ENCODE measurements at regions not wholly inside any gene's neighbourhood (a gene's known extent, or its start where the extent isn't known, plus 50 kb on each side); places are given as distances from the start of the nearest gene placed in this dataset.

DNA sequence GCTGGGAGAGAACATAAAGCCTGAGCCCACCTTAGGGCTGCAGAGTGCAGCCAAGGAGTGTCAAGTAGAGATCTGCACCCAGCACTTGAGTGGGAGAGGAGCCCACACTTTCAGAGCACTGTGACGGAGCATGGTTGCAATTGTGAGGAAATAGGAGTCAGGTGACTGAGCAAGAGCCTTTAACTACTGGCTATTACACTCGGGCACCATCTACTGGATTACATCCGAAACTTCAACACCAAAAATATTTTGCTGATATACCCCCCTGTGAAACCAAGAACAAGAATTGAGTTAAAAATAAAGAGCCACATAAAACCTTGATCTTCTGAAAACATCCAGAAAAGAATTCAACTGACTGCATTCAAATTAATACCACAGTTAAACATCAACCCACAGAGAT is 657.9 kb downstream of the NXPH1 start:
- no peaks in the 10 kb centered on the region for H3K36me3 ChIP-seq (ENCODE audit: insufficient read depth, low read length)
- TF ChIP-seq EZH2 (IDR thresholded peaks at IDR 0.05; ENCODE audit: borderline replicate concordance, insufficient read depth, low read length, poor library complexity, severe bottlenecking) (no peak), MXI1 (conservative IDR thresholded peaks at IDR 0.05; ENCODE audit: poor library complexity, severe bottlenecking) (no peak), RAD21 (conservative IDR thresholded peaks at IDR 0.05) (no peak), TAF1 (IDR thresholded peaks at IDR 0.05; ENCODE audit: low read depth) (no peak), EP300 (conservative IDR thresholded peaks at IDR 0.05; ENCODE audit: poor library complexity, severe bottlenecking) (no peak)
- TF ChIP-seq, protein P1, sequence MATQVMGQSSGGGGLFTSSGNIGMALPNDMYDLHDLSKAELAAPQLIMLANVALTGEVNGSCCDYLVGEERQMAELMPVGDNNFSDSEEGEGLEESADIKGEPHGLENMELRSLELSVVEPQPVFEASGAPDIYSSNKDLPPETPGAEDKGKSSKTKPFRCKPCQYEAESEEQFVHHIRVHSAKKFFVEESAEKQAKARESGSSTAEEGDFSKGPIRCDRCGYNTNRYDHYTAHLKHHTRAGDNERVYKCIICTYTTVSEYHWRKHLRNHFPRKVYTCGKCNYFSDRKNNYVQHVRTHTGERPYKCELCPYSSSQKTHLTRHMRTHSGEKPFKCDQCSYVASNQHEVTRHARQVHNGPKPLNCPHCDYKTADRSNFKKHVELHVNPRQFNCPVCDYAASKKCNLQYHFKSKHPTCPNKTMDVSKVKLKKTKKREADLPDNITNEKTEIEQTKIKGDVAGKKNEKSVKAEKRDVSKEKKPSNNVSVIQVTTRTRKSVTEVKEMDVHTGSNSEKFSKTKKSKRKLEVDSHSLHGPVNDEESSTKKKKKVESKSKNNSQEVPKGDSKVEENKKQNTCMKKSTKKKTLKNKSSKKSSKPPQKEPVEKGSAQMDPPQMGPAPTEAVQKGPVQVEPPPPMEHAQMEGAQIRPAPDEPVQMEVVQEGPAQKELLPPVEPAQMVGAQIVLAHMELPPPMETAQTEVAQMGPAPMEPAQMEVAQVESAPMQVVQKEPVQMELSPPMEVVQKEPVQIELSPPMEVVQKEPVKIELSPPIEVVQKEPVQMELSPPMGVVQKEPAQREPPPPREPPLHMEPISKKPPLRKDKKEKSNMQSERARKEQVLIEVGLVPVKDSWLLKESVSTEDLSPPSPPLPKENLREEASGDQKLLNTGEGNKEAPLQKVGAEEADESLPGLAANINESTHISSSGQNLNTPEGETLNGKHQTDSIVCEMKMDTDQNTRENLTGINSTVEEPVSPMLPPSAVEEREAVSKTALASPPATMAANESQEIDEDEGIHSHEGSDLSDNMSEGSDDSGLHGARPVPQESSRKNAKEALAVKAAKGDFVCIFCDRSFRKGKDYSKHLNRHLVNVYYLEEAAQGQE (IDR thresholded peaks at IDR 0.05; ENCODE audit: borderline replicate concordance), result no peak
- no peak overlapping the region for H3K9ac ChIP-seq (ENCODE audit: low read length)
- no peaks in the 10 kb centered on the region for H3K9me3 ChIP-seq (ENCODE audit: low read length)
- H3K27me3 ChIP-seq (ENCODE audit: insufficient read depth, low read depth, low read length), result no peaks in the 10 kb centered on the region
- no peaks in the 10 kb centered on the region for H3F3A ChIP-seq (ENCODE audit: insufficient read depth, low read length, poor library complexity, severe bottlenecking)
- no peak overlapping the region for H2AFZ ChIP-seq (ENCODE audit: low read depth, low read length)
- no peak overlapping the region for H3K27ac ChIP-seq (ENCODE audit: low read length)
- H3K4me2 ChIP-seq (ENCODE audit: low read length), result no peak overlapping the region
- no peaks in the 10 kb centered on the region for H3K9me2 ChIP-seq (ENCODE audit: insufficient read depth, low read length)
- no peak overlapping the region for H3K4me3 ChIP-seq (ENCODE audit: low read length)
- no peaks in the 10 kb centered on the region for H3K79me2 ChIP-seq (replicated peaks; ENCODE audit: insufficient read depth, low read length)
- H4K20me1 ChIP-seq (ENCODE audit: insufficient read depth), result no peaks in the 10 kb centered on the region

- H3K27ac ChIP-seq (ENCODE audit: low read length), result no peak overlapping the region
- H3K27me3 ChIP-seq (ENCODE audit: insufficient read depth, low read depth, low read length), result no peaks in the 10 kb centered on the region
- no peaks in the 10 kb centered on the region for H3K9me3 ChIP-seq (ENCODE audit: low read length)
- H3K9ac ChIP-seq (ENCODE audit: low read length), result no peak overlapping the region
- H2AFZ ChIP-seq (ENCODE audit: low read depth, low read length), result no peak overlapping the region
- TF ChIP-seq POLR2AphosphoS5 (IDR thresholded peaks at IDR 0.05) (no peak), TAF1 (IDR thresholded peaks at IDR 0.05; ENCODE audit: low read depth) (no peak), EP300 (conservative IDR thresholded peaks at IDR 0.05; ENCODE audit: poor library complexity, severe bottlenecking) (no peak), EZH2 (IDR thresholded peaks at IDR 0.05; ENCODE audit: borderline replicate concordance, insufficient read depth, low read length, poor library complexity, severe bottlenecking) (no peak), SMC3 (conservative IDR thresholded peaks at IDR 0.05; ENCODE audit: poor library complexity) (no peak), RAD21 (conservative IDR thresholded peaks at IDR 0.05) (no peak), MXI1 (conservative IDR thresholded peaks at IDR 0.05; ENCODE audit: poor library complexity, severe bottlenecking) (no peak)
- TF ChIP-seq, protein P1 (IDR thresholded peaks at IDR 0.05; ENCODE audit: borderline replicate concordance), result no peak
- TF ChIP-seq, protein P2, sequence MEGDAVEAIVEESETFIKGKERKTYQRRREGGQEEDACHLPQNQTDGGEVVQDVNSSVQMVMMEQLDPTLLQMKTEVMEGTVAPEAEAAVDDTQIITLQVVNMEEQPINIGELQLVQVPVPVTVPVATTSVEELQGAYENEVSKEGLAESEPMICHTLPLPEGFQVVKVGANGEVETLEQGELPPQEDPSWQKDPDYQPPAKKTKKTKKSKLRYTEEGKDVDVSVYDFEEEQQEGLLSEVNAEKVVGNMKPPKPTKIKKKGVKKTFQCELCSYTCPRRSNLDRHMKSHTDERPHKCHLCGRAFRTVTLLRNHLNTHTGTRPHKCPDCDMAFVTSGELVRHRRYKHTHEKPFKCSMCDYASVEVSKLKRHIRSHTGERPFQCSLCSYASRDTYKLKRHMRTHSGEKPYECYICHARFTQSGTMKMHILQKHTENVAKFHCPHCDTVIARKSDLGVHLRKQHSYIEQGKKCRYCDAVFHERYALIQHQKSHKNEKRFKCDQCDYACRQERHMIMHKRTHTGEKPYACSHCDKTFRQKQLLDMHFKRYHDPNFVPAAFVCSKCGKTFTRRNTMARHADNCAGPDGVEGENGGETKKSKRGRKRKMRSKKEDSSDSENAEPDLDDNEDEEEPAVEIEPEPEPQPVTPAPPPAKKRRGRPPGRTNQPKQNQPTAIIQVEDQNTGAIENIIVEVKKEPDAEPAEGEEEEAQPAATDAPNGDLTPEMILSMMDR (IDR thresholded peaks at IDR 0.05; ENCODE audit: poor library complexity, severe bottlenecking), result no peak
- H4K20me1 ChIP-seq (ENCODE audit: insufficient read depth), result no peaks in the 10 kb centered on the region
- no peaks in the 10 kb centered on the region for H3K9me2 ChIP-seq (ENCODE audit: insufficient read depth, low read length)
- no peak overlapping the region for H3K4me2 ChIP-seq (ENCODE audit: low read length)
- H3K79me2 ChIP-seq (replicated peaks; ENCODE audit: insufficient read depth, low read length), result no peaks in the 10 kb centered on the region
- H3K36me3 ChIP-seq (ENCODE audit: insufficient read depth, low read length), result no peaks in the 10 kb centered on the region
- no peaks in the 10 kb centered on the region for H3F3A ChIP-seq (ENCODE audit: insufficient read depth, low read length, poor library complexity, severe bottlenecking)
- H3K4me3 ChIP-seq (ENCODE audit: low read length), result no peak overlapping the region
Measured at GRCh38 chr7:9097565-9098060, 664.2 kb downstream of the NXPH1 start.

All from neural cell (in vitro differentiated cells).